Bronchial epithelial cell (primary cell): ENCODE measurements at regions not wholly inside any gene's neighbourhood (a gene's known extent, or its start where the extent isn't known, plus 50 kb on each side); places are given as distances from the start of the nearest gene placed in this dataset.

ENCODE experiments used
- DNase-seq: peaks from one replicate; pipeline ENCODE4 v3.0.0-alpha.2; 2010; ENCODE audit warnings: low read depth
- FAIRE-seq: peaks from 2 replicates; lab custom pipeline; 2011; peaks lifted over from hg19 to GRCh38; lab: Jason Lieb, UNC
- H3K27me3 ChIP-seq: 2 replicates; pipeline ENCODE4 v1.5.1; 2011; ENCODE audit warnings: low read length; ENCODE audit not compliant: control insufficient read depth, insufficient read depth
- H3K36me3 ChIP-seq: 2 replicates; pipeline ENCODE4 v1.5.1; 2011; ENCODE audit warnings: low read length; ENCODE audit not compliant: control insufficient read depth, insufficient read depth
- H3K4me3 ChIP-seq: 2 replicates; pipeline ENCODE4 v1.5.1; 2011; ENCODE audit warnings: mild to moderate bottlenecking, low read depth, low read length, control low read depth
- TF ChIP-seq, protein P1 (sequence below): IDR thresholded peaks from 2 replicates; pipeline ENCODE4 v1.5.1; 2011; ENCODE audit warnings: mild to moderate bottlenecking, moderate library complexity, low read length, control low read depth, inconsistent platforms; ENCODE audit not compliant: insufficient read depth, severe bottlenecking

DNA sequence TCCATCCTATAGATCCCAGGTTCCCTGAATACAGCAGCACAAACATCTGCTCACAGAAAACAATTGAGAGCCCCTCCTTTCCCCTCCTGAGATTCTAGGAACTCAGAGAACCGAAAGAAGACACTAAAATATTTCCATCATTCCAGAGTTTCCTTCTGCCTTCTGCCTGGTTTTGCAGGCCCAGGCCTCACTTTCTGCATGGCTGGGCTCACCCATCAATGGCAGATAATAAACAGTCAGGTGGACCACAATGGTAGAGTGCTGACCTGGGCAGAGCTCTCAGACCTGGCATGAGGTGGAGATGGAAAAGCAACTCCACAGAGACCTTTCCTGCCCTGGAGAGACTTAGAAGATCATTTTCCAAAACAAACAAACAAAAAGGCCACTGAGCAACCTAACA is 389.1 kb downstream of the NXPE2 start:
- Histone ChIP-seq H3K4me3 (no peak overlapping the region), H3K36me3 (no peaks in the 10 kb centered on the region), H3K27me3 (no peaks in the 10 kb centered on the region)
- TF ChIP-seq, protein P1, sequence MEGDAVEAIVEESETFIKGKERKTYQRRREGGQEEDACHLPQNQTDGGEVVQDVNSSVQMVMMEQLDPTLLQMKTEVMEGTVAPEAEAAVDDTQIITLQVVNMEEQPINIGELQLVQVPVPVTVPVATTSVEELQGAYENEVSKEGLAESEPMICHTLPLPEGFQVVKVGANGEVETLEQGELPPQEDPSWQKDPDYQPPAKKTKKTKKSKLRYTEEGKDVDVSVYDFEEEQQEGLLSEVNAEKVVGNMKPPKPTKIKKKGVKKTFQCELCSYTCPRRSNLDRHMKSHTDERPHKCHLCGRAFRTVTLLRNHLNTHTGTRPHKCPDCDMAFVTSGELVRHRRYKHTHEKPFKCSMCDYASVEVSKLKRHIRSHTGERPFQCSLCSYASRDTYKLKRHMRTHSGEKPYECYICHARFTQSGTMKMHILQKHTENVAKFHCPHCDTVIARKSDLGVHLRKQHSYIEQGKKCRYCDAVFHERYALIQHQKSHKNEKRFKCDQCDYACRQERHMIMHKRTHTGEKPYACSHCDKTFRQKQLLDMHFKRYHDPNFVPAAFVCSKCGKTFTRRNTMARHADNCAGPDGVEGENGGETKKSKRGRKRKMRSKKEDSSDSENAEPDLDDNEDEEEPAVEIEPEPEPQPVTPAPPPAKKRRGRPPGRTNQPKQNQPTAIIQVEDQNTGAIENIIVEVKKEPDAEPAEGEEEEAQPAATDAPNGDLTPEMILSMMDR, result no peak
- FAIRE-seq (no peak), DNase-seq (no peak)

DNA sequence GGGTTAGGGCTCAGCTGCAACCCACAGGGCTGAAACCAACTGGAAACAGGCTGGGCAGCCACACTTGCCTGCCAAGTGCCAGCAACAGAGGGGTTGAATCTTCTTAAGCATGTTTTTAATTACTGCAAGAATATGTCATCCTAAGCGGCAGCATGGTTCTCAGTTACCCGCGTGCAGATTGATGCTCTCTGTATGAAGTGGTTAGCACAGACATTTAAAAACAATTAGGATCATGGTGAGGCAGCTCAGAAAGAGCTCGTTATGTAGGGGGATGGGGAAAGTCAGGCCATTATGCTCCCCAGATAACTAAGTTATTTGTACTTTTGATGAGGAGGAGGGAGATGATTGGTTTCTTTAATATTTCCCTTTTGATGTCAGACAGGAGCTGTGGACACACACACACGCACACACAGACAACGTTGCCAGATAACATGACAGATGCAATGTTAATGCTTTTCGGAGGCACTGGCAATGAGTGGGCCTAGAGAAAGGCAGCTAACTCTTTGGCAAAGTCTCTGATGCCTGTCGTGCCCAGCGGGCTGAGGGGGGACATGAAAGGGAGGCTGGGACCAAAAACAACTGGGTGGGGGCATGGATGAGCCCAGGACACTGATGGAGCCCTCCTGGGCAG is 389.7 kb downstream of the NXPE2 start:
- Histone ChIP-seq H3K4me3 (no peak overlapping the region), H3K27me3 (no peaks in the 10 kb centered on the region), H3K36me3 (no peaks in the 10 kb centered on the region)
- TF ChIP-seq, protein P1, result no peak
- no peak for FAIRE-seq
- DNase-seq, result no peak

DNA sequence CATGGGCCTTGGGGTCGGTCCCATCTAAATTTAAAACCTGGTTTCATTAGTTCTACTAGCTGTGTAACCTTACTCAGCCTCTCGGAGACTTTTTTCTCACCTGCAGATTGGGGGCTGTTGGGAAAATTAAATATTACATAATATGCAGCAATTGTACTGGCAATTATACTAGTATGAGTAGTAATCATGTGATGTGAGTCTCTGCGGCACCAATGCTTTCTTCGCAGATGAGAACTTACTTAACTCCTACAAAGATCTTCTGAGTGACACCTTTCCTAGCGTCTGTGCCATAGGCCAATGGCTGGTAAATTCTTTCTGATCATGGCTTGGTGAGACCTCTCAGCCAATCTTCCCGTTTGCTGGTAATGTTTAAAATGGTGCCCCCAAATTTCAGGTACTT is 391.3 kb downstream of the NXPE2 start:
- Histone ChIP-seq H3K27me3 (no peaks in the 10 kb centered on the region), H3K4me3 (no peak overlapping the region), H3K36me3 (no peaks in the 10 kb centered on the region)
- FAIRE-seq, result no peak
- TF ChIP-seq, protein P1, result no peak
- DNase-seq, result no peak

DNA sequence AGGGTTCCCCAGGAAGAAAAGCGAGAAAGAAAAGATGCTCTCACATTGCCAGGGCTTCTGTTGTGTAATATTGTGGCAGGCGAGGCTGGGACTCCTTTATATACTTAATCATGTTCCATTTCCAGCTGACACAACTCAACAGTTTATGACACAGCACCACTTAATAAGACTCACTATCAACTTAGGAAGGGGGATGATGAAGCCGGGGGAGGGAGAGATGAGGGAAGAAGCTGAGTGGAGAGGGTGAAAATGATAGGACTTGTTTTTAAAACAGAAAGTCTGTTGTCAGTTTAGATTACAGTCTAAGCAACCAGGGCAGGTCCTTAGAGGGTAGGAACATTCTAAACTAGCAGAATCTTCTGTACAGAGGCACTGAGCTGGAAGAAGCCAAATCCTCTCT is 397.0 kb downstream of the NXPE2 start:
- H3K4me3 ChIP-seq, result no peak overlapping the region
- no peak for FAIRE-seq
- no peaks in the 10 kb centered on the region for H3K27me3 ChIP-seq
- H3K36me3 ChIP-seq, result no peaks in the 10 kb centered on the region
- TF ChIP-seq, protein P1, result no peak
- no peak for DNase-seq

DNA sequence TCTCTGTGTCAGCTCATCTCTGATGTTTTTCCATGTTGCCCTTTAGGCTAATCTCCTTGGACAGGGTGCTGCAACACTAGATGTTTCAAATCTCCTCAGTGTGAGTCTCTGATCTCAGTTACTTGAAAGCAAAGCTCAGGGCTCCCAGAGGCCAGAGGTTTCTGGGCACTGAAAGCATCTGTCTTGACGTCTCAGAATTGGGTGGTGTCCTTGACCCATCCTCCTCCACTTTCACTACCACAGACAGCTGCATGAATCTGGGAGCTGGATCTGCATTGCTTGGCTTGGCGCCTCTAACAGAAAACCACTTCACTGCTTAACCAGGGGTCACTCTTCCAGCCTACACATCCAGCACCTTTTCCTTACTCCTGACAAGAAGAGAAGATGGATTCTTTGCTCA is 399.4 kb downstream of the NXPE2 start:
- no peak overlapping the region for H3K4me3 ChIP-seq
- TF ChIP-seq, protein P1, result no peak
- H3K36me3 ChIP-seq, result no peaks in the 10 kb centered on the region
- FAIRE-seq (no peak), DNase-seq (no peak)
- H3K27me3 ChIP-seq, result no peaks in the 10 kb centered on the region
